Upper lobe of left lung (tissue), 4 donors: ENCODE measurements at regions not wholly inside any gene's neighbourhood (a gene's known extent, or its start where the extent isn't known, plus 50 kb on each side); places are given as distances from the start of the nearest gene placed in this dataset.

Source experiments
- CTCF ChIP-seq, 6 experiments: fragments of 450-650 bp in 4 of 6; fragments of 200-600 bp in 2 of 6; sonication (generic) in 2 of 6; IDR thresholded peaks; one replicate each; pipeline ENCODE4 v1.5.1; 2016 to 2019; ENCODE audit warnings: antibody characterized with exemption in 6 of 6
- POLR2A ChIP-seq, 4 donors: fragments of 450-650 bp; IDR thresholded peaks; one replicate each; pipeline ENCODE4 v1.5.1; 2016 to 2017; ENCODE audit warnings: antibody characterized with exemption in 4 of 4, mild to moderate bottlenecking in 2 of 4
- POLR2AphosphoS5 ChIP-seq, 2 donors: sonication (generic); formaldehyde crosslinking; IDR thresholded peaks; one replicate each; pipeline ENCODE4 v1.5.1; 2017; ENCODE audit warnings: antibody characterized with exemption in 2 of 2

GRCh38 chr14:46401066-46401465 is 250.5 kb downstream of the RPL10L start:
- TF ChIP-seq CTCF (IDR thresholded peaks at IDR 0.05) (no peak), POLR2A (IDR thresholded peaks at IDR 0.05) (no peak), POLR2AphosphoS5 (IDR thresholded peaks at IDR 0.05) (no peak)
